HepG2 (cell line): ENCODE measurements at regions not wholly inside any gene's neighbourhood (a gene's known extent, or its start where the extent isn't known, plus 50 kb on each side); places are given as distances from the start of the nearest gene placed in this dataset.

Experiments used
- ATAC-seq: fragments of 200-7000 bp; cut with Tn5 transposase; 3 replicates; pipeline ENCODE4 v1.9.1; 2020; ENCODE audit warnings: mild to moderate bottlenecking, moderate library complexity
- BruUV-seq: library from RNA; stranded (reverse); fragments of 400-500 nt; replicated peaks from 2 replicates; lab custom pipeline; 2021; lab: Mats Ljungman, UMichigan
- CTCF ChIA-PET: fragments of 300-600 bp; formaldehyde crosslinking; extraction: SDS; loops from one replicate; lab custom pipeline; 2021; ENCODE audit warnings: low total read pairs, inconsistent platforms, low intra/inter-chr PET ratio; lab: Yijun Ruan, JAX
- POLR2A ChIA-PET: fragments of 350-600 bp; sonication (Branson Sonifier 250); formaldehyde crosslinking; loops from one replicate; lab custom pipeline; 2020; ENCODE audit warnings: antibody characterized with exemption, inconsistent platforms; lab: Yijun Ruan, JAX
- DNase-seq: peaks from one replicate; pipeline ENCODE4 v3.0.0-alpha.2; 2015; ENCODE audit warnings: low spot score
- FAIRE-seq: peaks from 3 replicates; lab custom pipeline; 2011; peaks lifted over from hg19 to GRCh38; lab: Jason Lieb, UNC
- H2AFZ ChIP-seq: one replicate; pipeline ENCODE4 v1.6.1; 2011; ENCODE audit warnings: low read length, inconsistent platforms
- H3K27ac ChIP-seq: fragments of 300-600 bp; 3 replicates; pipeline ENCODE4 v1.8.0; 2011; ENCODE audit warnings: mixed run types, mild to moderate bottlenecking, mixed read lengths, low read length, inconsistent platforms; ENCODE audit not compliant: insufficient read depth; ENCODE audit errors: extremely low read length
- H3K27me3 ChIP-seq, 2 experiments: fragments of 200-600 bp in 1 of 2; 2 replicates in 1 of 2; 3 replicates in 1 of 2; pipeline versions ENCODE4 v1.6.0 to v1.8.0; 2011; ENCODE audit warnings: low read length in 2 of 2, mild to moderate bottlenecking in 2 of 2, moderate library complexity in 2 of 2, inconsistent platforms in 1 of 2; ENCODE audit not compliant: insufficient read depth in 2 of 2, control insufficient read depth in 1 of 2
- H3K36me3 ChIP-seq, 2 experiments: fragments of 200-600 bp in 1 of 2; replicated peaks in 1 of 2; 2 replicates in 1 of 2; 3 replicates in 1 of 2; pipeline versions ENCODE4 v1.5.1 to v1.8.0; 2011; ENCODE audit warnings: low read length in 2 of 2, inconsistent platforms in 1 of 2; ENCODE audit not compliant: insufficient read depth in 2 of 2, control insufficient read depth in 1 of 2
- H3K4me1 ChIP-seq: 2 replicates; pipeline ENCODE4 v1.5.1; 2012; ENCODE audit warnings: low read length, inconsistent platforms; ENCODE audit not compliant: insufficient read depth
- H3K4me2 ChIP-seq: 2 replicates; pipeline ENCODE4 v1.6.0; 2011; ENCODE audit warnings: low read depth, low read length, inconsistent platforms
- H3K4me3 ChIP-seq, 3 experiments: fragments of 200-600 bp in 1 of 3; sonication (generic), shearing (Covaris generic) in 1 of 3; replicated peaks in 1 of 3; 2 replicates each; pipeline ENCODE4 v1.5.1; 2011 to 2016; ENCODE audit warnings: low read length in 3 of 3, inconsistent platforms in 2 of 3, low read depth in 2 of 3, mild to moderate bottlenecking in 2 of 3, control low read depth in 1 of 3, mixed read lengths in 1 of 3; ENCODE audit not compliant: insufficient read depth in 1 of 3
- H3K79me2 ChIP-seq: one replicate; pipeline ENCODE4 v1.6.1; 2011; ENCODE audit warnings: low read length, inconsistent platforms; ENCODE audit not compliant: insufficient read depth
- H3K9ac ChIP-seq: 2 replicates; pipeline ENCODE4 v1.6.0; 2011; ENCODE audit warnings: mild to moderate bottlenecking, low read depth, low read length, inconsistent platforms; ENCODE audit not compliant: insufficient read depth
- H3K9me3 ChIP-seq: 2 replicates; pipeline ENCODE4 v1.5.1; 2012; ENCODE audit warnings: mild to moderate bottlenecking, low read length
- H4K20me1 ChIP-seq: 2 replicates; pipeline ENCODE4 v1.6.0; 2011; ENCODE audit warnings: inconsistent platforms, mild to moderate bottlenecking, low read length, moderate library complexity; ENCODE audit not compliant: insufficient read depth
- HNF4G ChIP-seq, 2 experiments: sonication (generic) in 1 of 2; formaldehyde crosslinking in 1 of 2; IDR thresholded peaks; 2 replicates each; pipeline versions ENCODE4 v1.4.0 to v1.6.1; 2011 to 2020; ENCODE audit warnings: borderline replicate concordance in 2 of 2, low read depth in 2 of 2, mild to moderate bottlenecking in 2 of 2, low read length in 1 of 2, missing genetic modification reagents in 1 of 2, moderate library complexity in 1 of 2
- MBD4 ChIP-seq: IDR thresholded peaks from 2 replicates; pipeline ENCODE4 v1.6.1; 2012; ENCODE audit warnings: low read length, inconsistent platforms, borderline replicate concordance
- ZNF205 ChIP-seq: IDR thresholded peaks from 2 replicates; pipeline ENCODE4 v1.6.1; 2018; ENCODE audit warnings: missing biosample characterization, missing genetic modification reagents
- WGBS: methylation state at CpG from one replicate; pipeline ENCODE4 v1.1.6; 2017; ENCODE audit warnings: low lambda C conversion rate; 5-methylcytosine and 5-hydroxymethylcytosine counted together
- in situ Hi-C: cut with HindIII; loops from 2 replicates; pipeline ENCODE4 v1.10.0; 2017; ENCODE audit warnings: low pct_unique_long_range_greater_than_20kb; ENCODE audit not compliant: extremely low pct_ligation_motif_present
- intact Hi-C: fragments of 100-400 bp; cut with micrococcal nuclease; formaldehyde crosslinking; loops from one replicate; pipeline ENCODE4 v1.10.0; 2022; ENCODE audit not compliant: unreplicated experiment
- TF ChIP-seq, protein P1 (sequence below): sonication (generic); formaldehyde crosslinking; IDR thresholded peaks from 2 replicates; pipeline ENCODE4 v1.4.0; 2020; ENCODE audit warnings: missing genetic modification reagents, borderline replicate concordance
- TF ChIP-seq, protein P2 (sequence below): sonication (generic); formaldehyde crosslinking; IDR thresholded peaks from 2 replicates; pipeline ENCODE4 v1.5.1; 2020; ENCODE audit warnings: missing genetic modification reagents, mild to moderate bottlenecking, borderline replicate concordance
- TF ChIP-seq, protein P3 (sequence below): IDR thresholded peaks from 2 replicates; pipeline ENCODE4 v1.6.1; 2016; ENCODE audit warnings: mild to moderate bottlenecking
- TF ChIP-seq, protein P4 (sequence below): sonication (generic); formaldehyde crosslinking; IDR thresholded peaks from 2 replicates; pipeline ENCODE4 v1.8.0; 2022; ENCODE audit warnings: mild to moderate bottlenecking, missing genetic modification reagents, borderline replicate concordance

DNA sequence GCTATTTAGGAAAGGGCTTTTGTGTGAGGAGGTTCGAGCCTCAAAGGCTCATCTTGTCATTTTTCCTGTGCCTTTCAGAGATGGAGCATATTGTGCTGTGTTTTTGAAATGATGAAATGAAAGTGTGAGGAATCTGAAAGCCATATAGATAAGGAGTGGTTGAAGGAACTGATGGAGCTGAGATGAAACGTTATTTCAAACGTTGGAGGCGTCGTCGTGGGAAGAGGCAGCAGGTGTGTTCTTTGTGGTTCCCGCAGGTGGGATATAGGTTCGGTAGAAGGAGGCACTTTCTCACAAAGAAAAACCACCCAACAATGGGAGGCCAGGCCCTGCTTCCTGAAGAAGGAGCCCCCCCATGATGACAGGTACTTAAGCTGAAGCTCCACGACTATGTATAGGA lies 83.2 kb upstream of the SNAP25 start (continued):
- TF ChIP-seq, protein P1, sequence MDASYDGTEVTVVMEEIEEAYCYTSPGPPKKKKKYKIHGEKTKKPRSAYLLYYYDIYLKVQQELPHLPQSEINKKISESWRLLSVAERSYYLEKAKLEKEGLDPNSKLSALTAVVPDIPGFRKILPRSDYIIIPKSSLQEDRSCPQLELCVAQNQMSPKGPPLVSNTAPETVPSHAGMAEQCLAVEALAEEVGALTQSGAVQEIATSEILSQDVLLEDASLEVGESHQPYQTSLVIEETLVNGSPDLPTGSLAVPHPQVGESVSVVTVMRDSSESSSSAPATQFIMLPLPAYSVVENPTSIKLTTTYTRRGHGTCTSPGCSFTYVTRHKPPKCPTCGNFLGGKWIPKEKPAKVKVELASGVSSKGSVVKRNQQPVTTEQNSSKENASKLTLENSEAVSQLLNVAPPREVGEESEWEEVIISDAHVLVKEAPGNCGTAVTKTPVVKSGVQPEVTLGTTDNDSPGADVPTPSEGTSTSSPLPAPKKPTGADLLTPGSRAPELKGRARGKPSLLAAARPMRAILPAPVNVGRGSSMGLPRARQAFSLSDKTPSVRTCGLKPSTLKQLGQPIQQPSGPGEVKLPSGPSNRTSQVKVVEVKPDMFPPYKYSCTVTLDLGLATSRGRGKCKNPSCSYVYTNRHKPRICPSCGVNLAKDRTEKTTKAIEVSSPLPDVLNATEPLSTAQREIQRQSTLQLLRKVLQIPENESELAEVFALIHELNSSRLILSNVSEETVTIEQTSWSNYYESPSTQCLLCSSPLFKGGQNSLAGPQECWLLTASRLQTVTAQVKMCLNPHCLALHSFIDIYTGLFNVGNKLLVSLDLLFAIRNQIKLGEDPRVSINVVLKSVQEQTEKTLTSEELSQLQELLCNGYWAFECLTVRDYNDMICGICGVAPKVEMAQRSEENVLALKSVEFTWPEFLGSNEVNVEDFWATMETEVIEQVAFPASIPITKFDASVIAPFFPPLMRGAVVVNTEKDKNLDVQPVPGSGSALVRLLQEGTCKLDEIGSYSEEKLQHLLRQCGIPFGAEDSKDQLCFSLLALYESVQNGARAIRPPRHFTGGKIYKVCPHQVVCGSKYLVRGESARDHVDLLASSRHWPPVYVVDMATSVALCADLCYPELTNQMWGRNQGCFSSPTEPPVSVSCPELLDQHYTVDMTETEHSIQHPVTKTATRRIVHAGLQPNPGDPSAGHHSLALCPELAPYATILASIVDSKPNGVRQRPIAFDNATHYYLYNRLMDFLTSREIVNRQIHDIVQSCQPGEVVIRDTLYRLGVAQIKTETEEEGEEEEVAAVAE (CRISPR knock-in tag), result no peak
- TF ChIP-seq, protein P2, sequence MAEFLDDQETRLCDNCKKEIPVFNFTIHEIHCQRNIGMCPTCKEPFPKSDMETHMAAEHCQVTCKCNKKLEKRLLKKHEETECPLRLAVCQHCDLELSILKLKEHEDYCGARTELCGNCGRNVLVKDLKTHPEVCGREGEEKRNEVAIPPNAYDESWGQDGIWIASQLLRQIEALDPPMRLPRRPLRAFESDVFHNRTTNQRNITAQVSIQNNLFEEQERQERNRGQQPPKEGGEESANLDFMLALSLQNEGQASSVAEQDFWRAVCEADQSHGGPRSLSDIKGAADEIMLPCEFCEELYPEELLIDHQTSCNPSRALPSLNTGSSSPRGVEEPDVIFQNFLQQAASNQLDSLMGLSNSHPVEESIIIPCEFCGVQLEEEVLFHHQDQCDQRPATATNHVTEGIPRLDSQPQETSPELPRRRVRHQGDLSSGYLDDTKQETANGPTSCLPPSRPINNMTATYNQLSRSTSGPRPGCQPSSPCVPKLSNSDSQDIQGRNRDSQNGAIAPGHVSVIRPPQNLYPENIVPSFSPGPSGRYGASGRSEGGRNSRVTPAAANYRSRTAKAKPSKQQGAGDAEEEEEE (CRISPR knock-in tag), result no peak
- TF ChIP-seq, protein P3, sequence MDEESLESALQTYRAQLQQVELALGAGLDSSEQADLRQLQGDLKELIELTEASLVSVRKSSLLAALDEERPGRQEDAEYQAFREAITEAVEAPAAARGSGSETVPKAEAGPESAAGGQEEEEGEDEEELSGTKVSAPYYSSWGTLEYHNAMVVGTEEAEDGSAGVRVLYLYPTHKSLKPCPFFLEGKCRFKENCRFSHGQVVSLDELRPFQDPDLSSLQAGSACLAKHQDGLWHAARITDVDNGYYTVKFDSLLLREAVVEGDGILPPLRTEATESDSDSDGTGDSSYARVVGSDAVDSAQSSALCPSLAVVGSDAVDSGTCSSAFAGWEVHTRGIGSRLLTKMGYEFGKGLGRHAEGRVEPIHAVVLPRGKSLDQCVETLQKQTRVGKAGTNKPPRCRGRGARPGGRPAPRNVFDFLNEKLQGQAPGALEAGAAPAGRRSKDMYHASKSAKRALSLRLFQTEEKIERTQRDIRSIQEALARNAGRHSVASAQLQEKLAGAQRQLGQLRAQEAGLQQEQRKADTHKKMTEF (CRISPR knock-in tag), result no peak
- TF ChIP-seq, all 625 proteins: peak for 0

DNA sequence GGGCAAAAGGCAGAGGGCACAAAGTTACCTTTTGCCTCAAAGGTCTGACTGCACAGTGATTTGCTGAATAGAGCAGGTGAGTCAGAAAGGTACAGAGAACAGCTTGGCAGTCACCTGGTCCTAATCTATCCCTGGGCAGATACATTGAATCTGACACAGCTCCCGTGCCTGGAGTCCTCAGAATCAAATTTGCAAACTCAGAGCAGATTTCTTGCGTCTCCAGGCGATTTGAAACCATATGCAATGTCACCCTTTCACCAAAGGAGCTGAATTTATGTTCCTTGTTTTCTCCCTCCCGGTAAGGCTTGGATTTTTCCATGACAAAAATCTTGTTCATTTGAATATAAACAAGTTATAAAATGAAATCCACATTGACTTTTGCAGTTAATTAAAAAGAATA lies 81.6 kb upstream of the SNAP25 start:
- ATAC-seq, result no peak
- FAIRE-seq, result no peak
- ChIA-PET CTCF (no interaction called here), POLR2A (no interaction called here)
- DNase-seq, result no peak
- Histone ChIP-seq H3K4me1 (peaks cover 17% of the 10 kb centered on the region), H3K4me3 (no peak overlapping the region), H3K9me3 (no peaks in the 10 kb centered on the region), H3K79me2 (no peaks in the 10 kb centered on the region), H3K27me3 (0 out of 5 replicates have a peak, but pooled peaks cover 0 to under 1% of the 10 kb centered on the region in 2 experiments), H3K36me3 (no peaks in the 10 kb centered on the region), H4K20me1 (no peaks in the 10 kb centered on the region), H3K9ac (no peak overlapping the region), H2AFZ (no peak overlapping the region), H3K27ac (no peak overlapping the region), H3K4me2 (no peak overlapping the region)
- in situ Hi-C loops (no loop called here), intact Hi-C loops (no loop called here)
- no TSS peak for BruUV-seq
- 24% methylated on average over 4 of the region's 4 CpGs for WGBS
- TF ChIP-seq, protein P4, sequence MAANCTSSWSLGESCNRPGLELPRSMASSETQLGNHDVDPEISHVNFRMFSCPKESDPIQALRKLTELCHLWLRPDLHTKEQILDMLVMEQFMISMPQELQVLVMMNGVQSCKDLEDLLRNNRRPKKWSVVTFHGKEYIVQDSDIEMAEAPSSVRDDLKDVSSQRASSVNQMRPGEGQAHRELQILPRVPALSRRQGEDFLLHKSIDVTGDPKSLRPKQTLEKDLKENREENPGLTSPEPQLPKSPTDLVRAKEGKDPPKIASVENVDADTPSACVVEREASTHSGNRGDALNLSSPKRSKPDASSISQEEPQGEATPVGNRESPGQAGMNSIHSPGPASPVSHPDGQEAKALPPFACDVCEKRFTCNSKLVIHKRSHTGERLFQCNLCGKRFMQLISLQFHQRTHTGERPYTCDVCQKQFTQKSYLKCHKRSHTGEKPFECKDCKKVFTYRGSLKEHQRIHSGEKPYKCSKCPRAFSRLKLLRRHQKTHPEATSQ (CRISPR knock-in tag), result no peak
- TF ChIP-seq ZNF205 (CRISPR knock-in tag), result no peak
- TF ChIP-seq MBD4, result no peak
- no peak for TF ChIP-seq HNF4G (IDR thresholded peaks at IDR 0.05; ENCODE audit: borderline replicate concordance, low read depth, low read length)
- no peak for TF ChIP-seq HNF4G (CRISPR knock-in tag; IDR thresholded peaks at IDR 0.05; ENCODE audit: borderline replicate concordance, low read depth)
- TF ChIP-seq, protein P1 (CRISPR knock-in tag), result no peak
